Right renal cortex interstitium (tissue), 3 donors: ENCODE measurements at regions not wholly inside any gene's neighbourhood (a gene's known extent, or its start where the extent isn't known, plus 50 kb on each side); places are given as distances from the start of the nearest gene placed in this dataset.
"Not testable (repeated sequence)": the region's sequence is repeated elsewhere in the genome, so short reads cannot be mapped to it uniquely, and the experiment has no call there.

ENCODE experiments used
- DNase-seq, 3 donors: peaks; one replicate each; pipeline ENCODE4 v3.0.0-alpha.2; 2013; ENCODE audit warnings: low read depth in 3 of 3, low spot score in 2 of 3

- DNase-seq = no peak
Measured at GRCh38 chr10:21159669-21160068, 262.6 kb upstream of the NEBL start.

DNA sequence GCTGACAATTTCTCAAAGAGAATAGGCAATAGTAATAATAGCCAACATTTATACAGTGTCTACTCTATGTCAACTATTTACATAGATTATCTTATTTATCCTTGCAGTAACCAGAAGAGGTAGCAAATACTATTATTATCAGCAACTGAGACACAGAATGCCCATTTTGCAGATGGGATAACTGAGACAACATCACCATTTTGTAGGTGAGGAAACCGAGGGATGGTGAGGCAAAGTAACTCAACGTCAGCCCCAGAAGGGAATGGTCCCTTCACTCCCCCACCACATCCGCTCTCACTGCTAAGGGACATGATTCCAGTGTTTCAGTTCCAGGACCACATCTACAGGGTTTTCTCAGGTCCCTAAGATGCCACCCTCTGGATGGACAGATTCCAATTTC, 261.2 kb upstream of the NEBL start:
- no peak for DNase-seq

DNA sequence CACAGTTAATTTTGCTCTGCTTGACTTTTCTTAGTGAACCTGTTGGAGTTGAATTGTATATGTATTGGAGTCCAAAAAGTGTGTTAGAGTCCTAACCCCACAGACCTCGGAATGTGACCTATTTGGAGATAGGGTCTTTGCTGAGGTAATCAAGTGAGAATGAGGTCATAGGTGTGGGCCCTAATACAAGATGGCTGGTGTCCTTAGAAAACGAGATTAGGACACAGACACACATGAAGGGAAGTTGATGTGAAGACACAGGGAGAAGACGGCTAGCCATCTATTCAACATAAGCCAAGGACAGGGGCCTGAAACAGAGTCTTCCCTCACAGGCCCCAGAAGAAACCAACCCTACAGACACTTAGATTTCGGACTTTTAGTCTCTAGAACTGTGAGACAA, 260.6 kb upstream of the NEBL start:
- no peak for DNase-seq

GRCh38 chr10:21150166-21150565, 253.1 kb upstream of the NEBL start:
- no peak for DNase-seq

- DNase-seq = no peak
Measured at GRCh38 chr10:21146436-21146789, 249.3 kb upstream of the NEBL start.

- no peak for DNase-seq
Measured at GRCh38 chr10:21145751-21146435, 248.8 kb upstream of the NEBL start.

DNA sequence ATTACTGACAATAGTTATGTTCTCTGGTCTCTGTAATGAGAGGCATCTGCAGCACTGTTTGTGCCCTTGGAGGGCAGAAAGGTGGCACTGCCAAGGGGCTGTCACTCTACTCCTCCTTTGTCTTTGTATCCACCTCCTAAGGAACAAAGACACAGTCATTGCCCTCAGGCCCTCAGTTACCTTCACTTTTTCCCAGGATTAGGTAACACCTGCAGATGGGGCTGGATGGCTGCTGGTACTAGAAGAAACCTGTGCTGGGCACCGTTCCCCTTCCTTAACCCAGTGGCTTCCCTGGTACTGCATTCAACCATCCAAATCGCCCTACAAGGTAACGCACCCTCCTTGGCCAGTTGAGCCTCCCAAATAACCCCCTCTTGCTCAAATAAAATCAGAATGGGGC, 246.9 kb upstream of the NEBL start:
- DNase-seq = no peak

- DNase-seq = no peak
Measured at GRCh38 chr10:21141946-21142492, 244.9 kb upstream of the NEBL start.

DNA sequence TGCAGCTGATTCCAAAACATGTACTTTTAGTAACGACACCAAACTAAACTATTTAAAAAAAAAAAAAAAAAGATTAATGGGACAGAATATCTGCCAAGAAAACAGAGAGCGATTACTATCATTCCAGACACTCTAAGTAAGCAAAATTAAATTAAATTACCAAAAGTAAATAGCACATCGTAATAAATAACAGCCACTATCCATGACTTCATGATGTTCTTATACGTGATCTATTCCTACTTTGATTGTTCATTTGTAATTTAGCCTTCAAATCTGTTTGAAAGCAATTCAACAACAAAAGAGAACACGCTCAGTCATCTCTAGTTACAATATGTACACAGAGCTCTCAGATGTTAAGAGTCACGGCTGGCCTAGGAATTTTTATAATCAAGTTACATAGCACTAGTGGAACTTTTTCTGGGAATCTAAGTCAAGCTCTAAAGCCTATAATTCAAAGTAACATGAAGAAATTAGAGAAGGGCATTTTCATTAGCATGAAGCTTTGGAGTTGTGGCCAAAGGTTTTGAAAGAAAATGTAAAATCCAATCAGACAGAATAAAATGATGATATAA, 241.7 kb upstream of the NEBL start:
- DNase-seq = peak in 1 of 3 donors; percentile 41

DNA sequence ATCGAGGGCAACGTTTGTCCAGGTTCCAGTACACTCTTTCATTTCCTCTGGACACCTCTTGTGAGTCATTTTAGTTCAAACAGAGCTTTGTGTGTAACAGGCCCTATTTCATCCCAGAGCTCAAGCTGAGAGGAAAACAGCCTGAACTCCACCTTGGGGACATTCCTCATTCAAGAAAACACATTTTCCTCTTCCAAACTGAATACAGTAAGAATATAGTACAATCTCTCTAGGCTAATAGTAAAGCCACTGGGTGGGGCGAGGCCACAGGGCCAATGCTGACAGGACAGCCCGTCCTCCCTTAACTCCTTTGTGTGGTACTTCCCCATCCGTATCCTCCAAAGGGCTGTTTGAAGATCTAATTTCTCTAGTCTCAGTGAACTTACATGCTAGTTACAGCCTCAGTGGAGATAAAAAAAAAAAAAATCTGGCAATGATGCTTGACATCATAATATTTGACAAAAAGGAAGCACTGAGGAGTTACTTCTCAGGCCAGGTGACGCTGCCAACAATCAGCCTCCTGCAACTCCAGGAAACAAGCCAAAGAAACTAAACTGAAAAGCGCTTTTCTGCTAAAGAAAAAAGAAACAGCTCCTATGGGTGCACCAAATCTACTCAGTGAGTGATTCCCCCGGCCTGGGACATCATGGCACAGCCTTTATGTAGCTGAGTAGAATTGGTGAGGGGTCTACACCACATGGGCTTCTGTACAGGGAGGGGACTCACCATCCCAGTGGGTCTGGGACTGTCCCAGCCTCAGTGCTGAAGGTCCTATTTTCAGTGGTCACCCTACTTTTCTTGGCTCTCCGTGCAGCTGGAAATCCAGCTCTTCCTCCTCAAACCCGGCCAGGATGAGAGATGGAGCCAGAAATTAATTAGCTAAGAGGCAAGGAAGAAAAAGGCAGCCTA, 238.2 kb upstream of the NEBL start:
- no peak for DNase-seq

DNA sequence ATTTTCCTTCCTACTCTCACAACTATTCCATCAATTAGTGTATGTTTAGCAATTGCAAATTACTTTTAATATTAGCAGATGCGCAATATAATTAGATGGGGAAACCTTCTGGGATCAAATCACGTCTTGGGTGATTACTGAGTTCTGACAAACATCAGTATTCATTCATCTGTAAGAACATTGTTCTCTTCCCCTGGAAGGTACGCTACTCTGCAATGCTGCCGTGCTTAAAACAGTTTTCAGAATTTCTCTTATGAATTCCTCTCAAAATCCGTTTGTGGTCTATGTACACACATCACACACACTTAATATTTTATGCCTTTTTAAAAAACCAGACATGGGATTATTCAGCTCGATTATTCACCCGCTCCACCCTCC, 237.5 kb upstream of the NEBL start:
- no peak for DNase-seq

DNA sequence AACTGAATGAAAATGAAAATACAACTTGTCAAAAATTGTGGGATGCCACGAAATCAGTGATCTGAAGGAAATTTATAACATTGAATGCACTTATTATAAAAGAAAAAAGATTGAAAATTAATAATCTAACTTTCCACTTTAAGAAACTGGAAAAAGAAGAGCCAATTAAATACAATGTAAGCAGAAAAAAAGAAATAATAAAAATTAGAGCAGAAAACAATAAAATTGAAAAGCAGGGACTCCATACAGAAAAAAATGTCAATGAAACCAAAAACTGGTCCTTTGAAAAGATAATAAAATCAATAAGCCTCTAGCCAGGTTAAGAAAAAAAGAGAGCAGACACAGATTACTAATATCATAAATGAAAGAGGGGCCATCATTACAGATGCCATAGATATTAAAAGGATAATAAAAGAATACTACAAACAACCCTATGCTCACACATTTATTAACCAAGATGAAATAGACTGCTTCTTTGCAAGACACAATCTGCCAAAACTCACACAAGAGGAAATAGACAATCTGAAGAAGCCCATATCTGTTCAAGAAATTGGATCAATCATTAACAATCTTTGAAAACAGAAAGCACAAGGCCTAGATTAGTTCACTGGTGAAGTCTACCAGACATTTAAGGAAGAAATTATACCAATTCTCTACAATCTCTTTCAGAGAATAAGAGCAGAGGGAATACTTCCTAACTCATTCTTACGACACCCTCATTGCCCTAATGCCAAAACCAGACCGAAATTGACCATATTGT, 233.8 kb upstream of the NEBL start:
- DNase-seq = no peak

DNA sequence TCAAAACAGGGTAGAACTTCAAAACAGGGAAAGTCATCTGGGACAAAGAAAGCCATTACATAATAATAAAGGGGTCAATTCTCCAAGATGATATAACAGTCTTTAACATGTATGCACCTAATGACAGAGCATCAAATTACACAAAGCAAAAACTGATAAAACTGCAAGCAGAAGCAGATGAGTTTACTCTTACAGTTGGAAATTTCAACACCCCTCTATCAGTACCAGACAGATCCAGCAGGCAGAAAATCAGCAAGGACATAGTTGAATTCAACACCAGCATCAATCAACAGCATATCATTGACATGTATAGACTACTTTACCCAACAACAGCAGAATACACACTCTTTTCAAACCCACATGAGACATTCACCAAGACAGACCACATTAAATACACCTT, 233.0 kb upstream of the NEBL start:
- no peak for DNase-seq

- DNase-seq = no peak
Measured at GRCh38 chr10:21125471-21126228, 228.5 kb upstream of the NEBL start.

DNA sequence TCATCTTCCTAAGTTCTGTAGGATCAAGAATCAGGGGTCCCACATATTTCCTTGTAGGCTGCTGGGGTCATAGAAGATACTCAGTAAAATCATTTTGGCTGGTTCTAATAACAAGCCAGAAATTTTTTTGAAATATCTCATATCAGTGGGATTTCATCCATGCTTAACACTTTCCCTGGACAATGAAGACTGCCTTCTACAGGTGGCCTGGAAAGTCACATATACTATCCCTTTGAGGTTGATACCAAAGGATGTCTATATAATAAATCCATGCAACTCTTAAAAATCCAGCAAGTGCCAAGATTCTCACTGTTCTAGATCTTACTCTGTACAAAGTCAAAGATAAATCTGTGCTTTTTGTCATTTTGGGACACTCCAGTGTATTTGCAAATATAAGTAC, 225.8 kb upstream of the NEBL start:
- DNase-seq = no peak

DNA sequence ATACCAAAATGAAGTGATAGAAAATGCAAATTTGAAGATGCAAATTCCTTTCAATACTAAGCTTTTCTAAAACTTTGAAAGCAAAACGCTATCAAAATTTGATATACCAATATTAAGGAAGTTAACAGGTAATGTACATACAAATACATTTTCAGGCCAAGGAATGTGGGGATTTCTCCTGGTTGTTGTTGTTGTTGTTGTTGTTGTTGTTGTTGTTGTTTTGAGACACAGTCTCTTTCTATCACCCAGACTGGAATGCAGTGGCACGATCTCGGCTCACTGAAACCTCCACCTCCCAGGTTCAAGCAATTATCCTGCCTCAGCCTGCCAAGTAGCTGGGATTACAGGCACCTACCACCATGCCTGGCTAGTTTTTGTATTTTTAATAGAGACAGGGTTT, 224.7 kb upstream of the NEBL start:
- not testable (repeated sequence) for DNase-seq

- DNase-seq = no peak
Measured at GRCh38 chr10:21114683-21115082, 217.6 kb upstream of the NEBL start.

DNA sequence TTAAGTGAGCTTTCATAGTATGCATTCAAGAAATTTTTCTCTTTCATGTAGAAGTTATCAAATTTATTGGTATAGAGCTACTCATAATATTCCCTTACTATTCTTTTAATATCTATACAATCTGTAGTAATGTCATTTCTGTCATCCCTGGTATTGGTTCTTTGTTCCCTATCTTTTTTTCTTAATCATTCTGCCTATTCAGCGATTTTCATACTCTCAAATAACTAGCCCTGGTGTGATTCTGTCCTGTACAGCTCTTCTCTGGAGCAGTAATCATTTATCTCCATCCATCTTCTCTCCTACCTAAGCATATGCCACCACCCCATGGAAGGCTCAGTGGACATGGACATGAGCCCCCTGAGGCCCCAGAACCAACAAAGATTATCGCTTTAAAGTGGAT, 213.2 kb upstream of the NEBL start:
- no peak for DNase-seq

- not testable (repeated sequence) for DNase-seq
Measured at GRCh38 chr10:21106931-21107330, 209.8 kb upstream of the NEBL start.

DNA sequence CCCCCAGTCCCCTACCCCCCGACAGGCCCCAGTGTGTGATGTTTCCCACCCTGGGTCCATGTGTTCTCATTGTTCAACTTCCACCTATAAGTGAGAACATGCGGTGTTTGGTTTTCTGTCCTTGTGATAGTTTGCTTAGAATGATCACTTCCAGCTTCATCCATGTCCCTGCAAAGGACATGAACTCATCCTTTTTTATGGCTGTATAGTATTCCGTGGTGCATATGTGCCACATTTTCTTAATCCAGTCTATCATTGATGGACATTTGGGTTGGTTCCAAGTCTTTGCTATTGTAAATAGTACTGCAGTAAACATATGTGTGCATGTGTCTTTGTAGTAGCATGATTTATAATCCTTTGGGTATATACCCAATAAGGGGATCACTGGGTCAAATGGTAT, 208.2 kb upstream of the NEBL start:
- DNase-seq = not testable (repeated sequence)
